HG02642 (cell line): ENCODE measurements at regions not wholly inside any gene's neighbourhood (a gene's known extent, or its start where the extent isn't known, plus 50 kb on each side); places are given as distances from the start of the nearest gene placed in this dataset.

Experiments used
- ATAC-seq: cut with Tn5 transposase; IDR thresholded peaks from one replicate; pipeline ENCODE4 v1.9.1; 2021; ENCODE audit warnings: mild to moderate bottlenecking; ENCODE audit not compliant: unreplicated experiment, poor library complexity

- no peak for ATAC-seq
Measured at GRCh38 chr12:90335566-90335965, 619.4 kb downstream of the CCER1 start.

GRCh38 chr12:90333939-90334338, 621.0 kb downstream of the CCER1 start:
- no peak for ATAC-seq

GRCh38 chr12:90333424-90333823, 621.6 kb downstream of the CCER1 start:
- no peak for ATAC-seq

GRCh38 chr12:90331821-90332220, 623.2 kb downstream of the CCER1 start:
- ATAC-seq = no peak

- ATAC-seq = no peak
Measured at GRCh38 chr12:90331262-90331661, 622.6 kb upstream of the ATP2B1 start.

- no peak for ATAC-seq
Measured at GRCh38 chr12:90327793-90328743, 619.4 kb upstream of the ATP2B1 start.

GRCh38 chr12:90323217-90323616, 614.6 kb upstream of the ATP2B1 start:
- ATAC-seq = no peak

- ATAC-seq = no peak
Measured at GRCh38 chr12:90322006-90322405, 613.4 kb upstream of the ATP2B1 start.

GRCh38 chr12:90321369-90321768, 612.7 kb upstream of the ATP2B1 start:
- ATAC-seq = no peak

- ATAC-seq = no peak
Measured at GRCh38 chr12:90311561-90311960, 602.9 kb upstream of the ATP2B1 start.

GRCh38 chr12:90305379-90305778, 596.7 kb upstream of the ATP2B1 start:
- ATAC-seq = no peak

- ATAC-seq = no peak
Measured at GRCh38 chr12:90304231-90304630, 595.6 kb upstream of the ATP2B1 start.

- ATAC-seq = no peak
Measured at GRCh38 chr12:90303771-90304170, 595.1 kb upstream of the ATP2B1 start.

GRCh38 chr12:90301561-90302133, 593.0 kb upstream of the ATP2B1 start:
- ATAC-seq = no peak

- no peak for ATAC-seq
Measured at GRCh38 chr12:90301095-90301494, 592.5 kb upstream of the ATP2B1 start.

GRCh38 chr12:90299666-90300065, 591.0 kb upstream of the ATP2B1 start:
- ATAC-seq = peak; percentile 5

GRCh38 chr12:90299121-90299520, 590.5 kb upstream of the ATP2B1 start:
- peak; percentile 95 for ATAC-seq

GRCh38 chr12:90298289-90298948, 589.8 kb upstream of the ATP2B1 start:
- no peak for ATAC-seq

- ATAC-seq = no peak
Measured at GRCh38 chr12:90295858-90296257, 587.2 kb upstream of the ATP2B1 start.

- ATAC-seq = no peak
Measured at GRCh38 chr12:90292183-90292582, 583.5 kb upstream of the ATP2B1 start.
